Mesenchymal stem cell (in vitro differentiated cells and primary cell): ENCODE measurements at regions not wholly inside any gene's neighbourhood (a gene's known extent, or its start where the extent isn't known, plus 50 kb on each side); places are given as distances from the start of the nearest gene placed in this dataset.

Experiments used
- DNase-seq: peaks from one replicate; pipeline ENCODE4 v3.0.0-alpha.2; 2013
- H2AFZ ChIP-seq: one replicate; pipeline ENCODE4 v1.6.1; 2013; ENCODE audit warnings: low read depth, mild to moderate bottlenecking, control low read depth, inconsistent platforms, low read length, moderate library complexity
- H2AK5ac ChIP-seq: 2 replicates; pipeline ENCODE4 v1.6.1; 2013; ENCODE audit warnings: low read length, moderate library complexity, mild to moderate bottlenecking, inconsistent platforms; ENCODE audit not compliant: severe bottlenecking
- H2BK120ac ChIP-seq: one replicate; pipeline ENCODE4 v1.6.1; 2013; ENCODE audit warnings: low read depth, mild to moderate bottlenecking, inconsistent platforms, low read length, moderate library complexity
- H2BK12ac ChIP-seq, 2 experiments: one replicate each; pipeline ENCODE4 v1.6.1; 2013; ENCODE audit warnings: inconsistent platforms in 2 of 2, low read length in 2 of 2, mild to moderate bottlenecking in 2 of 2, moderate library complexity in 2 of 2, control low read depth in 1 of 2
- H2BK15ac ChIP-seq: one replicate; pipeline ENCODE4 v1.6.1; 2013; ENCODE audit warnings: mild to moderate bottlenecking, low read depth, inconsistent platforms; ENCODE audit not compliant: poor library complexity, severe bottlenecking
- H2BK5ac ChIP-seq: 2 replicates; pipeline ENCODE4 v1.6.1; 2013; ENCODE audit warnings: low read depth, mild to moderate bottlenecking, low read length, control low read depth, inconsistent platforms; ENCODE audit not compliant: poor library complexity, severe bottlenecking
- H3K14ac ChIP-seq, 2 experiments: one replicate each; pipeline ENCODE4 v1.6.1; 2013; ENCODE audit warnings: inconsistent platforms in 2 of 2, low read length in 2 of 2, control low read depth in 1 of 2, mild to moderate bottlenecking in 1 of 2, moderate library complexity in 1 of 2
- H3K18ac ChIP-seq, 2 experiments: one replicate each; pipeline ENCODE4 v1.6.1; 2013; ENCODE audit warnings: inconsistent platforms in 2 of 2, low read length in 2 of 2, control low read depth in 1 of 2, low read depth in 1 of 2, mild to moderate bottlenecking in 1 of 2
- H3K23ac ChIP-seq, 2 experiments: one replicate each; pipeline ENCODE4 v1.6.1; 2013; ENCODE audit warnings: inconsistent platforms in 2 of 2, low read length in 2 of 2, mild to moderate bottlenecking in 2 of 2, moderate library complexity in 2 of 2, control low read depth in 1 of 2
- H3K27ac ChIP-seq: 2 replicates; pipeline ENCODE4 v1.5.1; 2013; ENCODE audit warnings: mild to moderate bottlenecking, moderate library complexity, low read length, control low read depth, inconsistent platforms; ENCODE audit not compliant: poor library complexity, severe bottlenecking
- H3K27me3 ChIP-seq, 2 experiments: 2 replicates each; pipeline versions ENCODE4 v1.6.1 to v1.7.0; 2013; ENCODE audit warnings: low read length in 2 of 2, mild to moderate bottlenecking in 2 of 2, moderate library complexity in 2 of 2, control low read depth in 1 of 2, inconsistent platforms in 1 of 2; ENCODE audit not compliant: control insufficient read depth in 1 of 2, insufficient read depth in 1 of 2
- H3K36me3 ChIP-seq, 2 experiments: 2 replicates each; pipeline versions ENCODE4 v1.6.1 to v1.7.0; 2013; ENCODE audit warnings: low read length in 2 of 2, control low read depth in 1 of 2, inconsistent platforms in 1 of 2, low read depth in 1 of 2, mild to moderate bottlenecking in 1 of 2; ENCODE audit not compliant: insufficient read depth in 2 of 2, control insufficient read depth in 1 of 2
- H3K4ac ChIP-seq, 2 experiments: one replicate each; pipeline ENCODE4 v1.6.1; 2013; ENCODE audit warnings: inconsistent platforms in 2 of 2, low read length in 2 of 2, mild to moderate bottlenecking in 2 of 2, moderate library complexity in 2 of 2, control low read depth in 1 of 2, low read depth in 1 of 2
- H3K4me1 ChIP-seq: 2 replicates; pipeline ENCODE4 v1.6.1; 2013; ENCODE audit warnings: low read depth, low read length, control low read depth; ENCODE audit not compliant: control insufficient read depth, insufficient read depth
- H3K4me2 ChIP-seq: 2 replicates; pipeline ENCODE4 v1.6.1; 2013; ENCODE audit warnings: low read length, mild to moderate bottlenecking, inconsistent platforms; ENCODE audit not compliant: poor library complexity, severe bottlenecking
- H3K4me3 ChIP-seq, 2 experiments: 2 replicates each; pipeline versions ENCODE4 v1.5.1 to v1.7.0; 2013; ENCODE audit warnings: low read length in 2 of 2, mild to moderate bottlenecking in 2 of 2, control low read depth in 1 of 2, low read depth in 1 of 2; ENCODE audit not compliant: insufficient read depth in 1 of 2
- H3K79me1 ChIP-seq: replicated peaks from 2 replicates; pipeline ENCODE4 v1.6.1; 2013; ENCODE audit warnings: mild to moderate bottlenecking, control low read depth, low read length, inconsistent platforms; ENCODE audit not compliant: poor library complexity, severe bottlenecking
- H3K9ac ChIP-seq: 2 replicates; pipeline ENCODE4 v1.7.0; 2013; ENCODE audit warnings: mild to moderate bottlenecking, low read length, moderate library complexity
- H3K9me3 ChIP-seq: 2 replicates; pipeline ENCODE4 v1.7.0; 2013; ENCODE audit warnings: mild to moderate bottlenecking, low read length; ENCODE audit not compliant: control insufficient read depth
- H4K8ac ChIP-seq: one replicate; pipeline ENCODE4 v1.6.1; 2013; ENCODE audit warnings: inconsistent platforms, mild to moderate bottlenecking, low read length, moderate library complexity
- H4K91ac ChIP-seq: one replicate; pipeline ENCODE4 v1.6.1; 2013; ENCODE audit warnings: mild to moderate bottlenecking, low read length, inconsistent platforms
- WGBS: methylation state at CpG from one replicate; pipeline ENCODE4 v1.1.7; 2013; ENCODE audit warnings: mixed read lengths; 5-methylcytosine and 5-hydroxymethylcytosine counted together

DNA sequence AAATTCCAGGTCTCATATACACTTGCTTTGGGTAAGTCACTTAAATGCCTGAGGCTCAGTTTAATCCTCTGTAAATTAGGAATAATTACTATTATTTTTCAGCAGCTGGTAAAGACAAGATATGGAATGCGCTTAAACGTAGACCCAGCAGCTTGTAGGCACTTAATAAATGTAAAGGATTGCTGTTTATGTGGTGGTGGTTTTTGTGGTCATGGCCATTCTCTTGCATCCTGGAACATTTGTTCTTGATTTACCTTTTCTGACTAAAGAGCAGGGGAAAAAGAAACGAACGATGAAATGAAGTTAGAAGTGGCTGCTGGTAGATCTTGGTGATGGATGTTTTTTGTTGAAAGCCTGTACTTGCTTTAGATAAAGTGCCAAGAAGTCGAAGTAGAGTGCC, 195.0 kb upstream of the FOXD3 start:
- Histone ChIP-seq H3K4ac (no peak overlapping the region), H2BK120ac (no peak overlapping the region), H3K79me1 (no peaks in the 10 kb centered on the region), H3K4me1 (no peaks in the 10 kb centered on the region), H3K4me2 (no peak overlapping the region), H3K23ac (no peak overlapping the region), H3K27me3 (no peaks in the 10 kb centered on the region), H2BK12ac (no peak overlapping the region), H2AK5ac (no peak overlapping the region), H3K27ac (peak overlapping the region; percentile 12), H2BK5ac (peak overlapping the region; percentile 24), H4K8ac (no peak overlapping the region), H3K14ac (no peak overlapping the region), H3K9ac (no peak overlapping the region), H3K4me3 (no peak overlapping the region), H2AFZ (no peak overlapping the region), H4K91ac (no peak overlapping the region), H3K18ac (no peak overlapping the region), H2BK15ac (no peak overlapping the region), H3K9me3 (no peaks in the 10 kb centered on the region), H3K36me3 (no peaks in the 10 kb centered on the region)
- 41% methylated on average over 4 of the region's 5 CpGs for WGBS
- DNase-seq: peak; percentile 38

DNA sequence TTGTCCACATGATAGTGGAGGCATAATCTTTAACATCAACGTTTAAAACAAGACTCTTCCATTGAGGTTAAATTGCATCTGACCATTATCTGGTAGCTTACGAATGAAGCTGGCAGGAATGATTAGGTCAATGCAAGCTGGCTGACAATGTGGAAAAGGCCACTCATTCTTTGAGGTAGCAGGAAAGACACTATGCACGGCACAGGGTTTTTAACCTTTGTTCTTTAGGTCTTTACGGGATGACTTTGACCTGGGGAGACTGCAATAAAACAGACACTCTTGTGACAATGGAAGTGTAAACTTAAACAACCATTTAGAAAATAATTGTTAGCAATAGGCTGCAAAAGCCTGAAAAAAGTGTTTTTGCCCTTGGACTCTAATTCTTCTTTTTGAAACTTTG, 193.8 kb upstream of the FOXD3 start:
- H3K23ac ChIP-seq: no peak overlapping the region
- no peak overlapping the region for H3K4me3 ChIP-seq
- H3K18ac ChIP-seq: no peak overlapping the region
- H2BK5ac ChIP-seq: no peak overlapping the region
- H3K79me1 ChIP-seq: no peaks in the 10 kb centered on the region
- no peak overlapping the region for H4K91ac ChIP-seq
- no peaks in the 10 kb centered on the region for H3K9me3 ChIP-seq
- no peak overlapping the region for H4K8ac ChIP-seq
- no peak overlapping the region for H2BK12ac ChIP-seq
- H3K9ac ChIP-seq: no peak overlapping the region
- no peak overlapping the region for H3K4ac ChIP-seq
- 63% methylated on average over 4 of the region's 4 CpGs for WGBS
- H2BK15ac ChIP-seq: no peak overlapping the region
- no peaks in the 10 kb centered on the region for H3K27me3 ChIP-seq
- H3K36me3 ChIP-seq: no peaks in the 10 kb centered on the region
- H3K14ac ChIP-seq: no peak overlapping the region
- H3K4me2 ChIP-seq: no peak overlapping the region
- no peak for DNase-seq
- peak overlapping the region; percentile 83 for H2AK5ac ChIP-seq
- peak overlapping the region; percentile 57 for H3K27ac ChIP-seq
- no peak overlapping the region for H2BK120ac ChIP-seq
- H3K4me1 ChIP-seq: no peaks in the 10 kb centered on the region
- no peak overlapping the region for H2AFZ ChIP-seq

DNA sequence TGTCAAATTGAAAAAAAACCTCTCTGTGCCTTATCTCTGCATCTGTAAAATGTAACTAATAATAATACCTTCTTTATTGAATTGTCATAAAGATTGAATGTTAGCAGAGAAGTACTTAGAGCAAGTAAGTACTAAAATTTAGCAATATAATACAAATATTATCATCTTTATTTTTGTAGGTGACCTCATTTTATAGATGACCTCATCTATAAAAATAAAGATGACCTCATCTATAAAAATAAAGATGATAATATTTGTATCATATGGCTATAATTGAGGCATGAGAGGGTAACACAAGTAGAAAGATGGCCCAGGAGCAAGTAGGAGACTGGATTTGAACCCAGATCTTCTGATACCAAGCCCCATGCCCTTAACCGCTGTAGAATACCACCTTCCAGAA, 193.2 kb upstream of the FOXD3 start:
- no peaks in the 10 kb centered on the region for H3K36me3 ChIP-seq
- no peak overlapping the region for H3K4me2 ChIP-seq
- H3K18ac ChIP-seq: no peak overlapping the region
- no peak overlapping the region for H2BK5ac ChIP-seq
- no peak overlapping the region for H3K4ac ChIP-seq
- H2BK120ac ChIP-seq: no peak overlapping the region
- peak overlapping the region; percentile 77 for H3K27ac ChIP-seq
- no peaks in the 10 kb centered on the region for H3K79me1 ChIP-seq
- 86% methylated on average over 1 of the region's 1 CpG for WGBS
- no peak overlapping the region for H3K23ac ChIP-seq
- H4K91ac ChIP-seq: no peak overlapping the region
- H3K27me3 ChIP-seq: no peaks in the 10 kb centered on the region
- H3K4me3 ChIP-seq: no peak overlapping the region
- H3K14ac ChIP-seq: no peak overlapping the region
- H2AFZ ChIP-seq: no peak overlapping the region
- no peak overlapping the region for H2BK15ac ChIP-seq
- no peaks in the 10 kb centered on the region for H3K4me1 ChIP-seq
- no peak overlapping the region for H2BK12ac ChIP-seq
- no peak overlapping the region for H3K9ac ChIP-seq
- H3K9me3 ChIP-seq: no peaks in the 10 kb centered on the region
- no peak for DNase-seq
- no peak overlapping the region for H4K8ac ChIP-seq
- H2AK5ac ChIP-seq: peak overlapping the region; percentile 97

DNA sequence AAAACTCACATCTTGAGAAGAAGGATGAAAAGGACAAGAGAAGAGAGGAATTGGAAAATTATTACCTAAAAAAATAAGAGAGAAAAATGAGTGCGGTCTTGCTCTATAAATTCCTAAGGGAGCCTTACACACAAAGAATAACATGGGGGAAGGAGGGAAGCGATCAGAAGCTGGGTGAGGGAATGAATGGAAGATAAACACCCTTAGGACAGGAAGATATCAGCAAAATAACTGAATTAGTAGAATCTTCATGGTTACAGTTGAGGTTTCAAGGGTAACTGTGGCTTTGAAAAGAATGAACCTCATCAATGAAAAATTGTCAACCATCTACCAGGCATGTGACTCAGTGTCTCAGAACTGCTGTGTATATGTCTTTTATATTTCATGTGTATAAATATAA, 192.5 kb upstream of the FOXD3 start:
- Histone ChIP-seq H2AK5ac (no peak overlapping the region), H3K9me3 (no peaks in the 10 kb centered on the region), H2BK120ac (no peak overlapping the region), H2BK5ac (no peak overlapping the region), H3K79me1 (no peaks in the 10 kb centered on the region), H3K9ac (no peak overlapping the region), H3K36me3 (no peaks in the 10 kb centered on the region), H3K4me3 (no peak overlapping the region), H3K14ac (no peak overlapping the region), H3K4ac (no peak overlapping the region), H4K91ac (no peak overlapping the region), H2BK12ac (no peak overlapping the region), H3K18ac (no peak overlapping the region), H3K23ac (no peak overlapping the region), H3K4me1 (no peaks in the 10 kb centered on the region), H4K8ac (no peak overlapping the region), H3K27ac (peak overlapping the region; percentile 70), H3K27me3 (no peaks in the 10 kb centered on the region), H2AFZ (no peak overlapping the region), H2BK15ac (no peak overlapping the region), H3K4me2 (no peak overlapping the region)
- 92% methylated on average over 2 of the region's 2 CpGs for WGBS
- DNase-seq: no peak
